ENCODE measurements at regions not wholly inside any gene's neighbourhood (a gene's known extent, or its start where the extent isn't known, plus 50 kb on each side); places are given as distances from the start of the nearest gene placed in this dataset.

- Histone ChIP-seq H3K36me3 (ENCODE audit: insufficient read depth, low read depth, low read length) (no peaks in the 10 kb centered on the region), H3K4me3 (ENCODE audit: low read length) (no peak overlapping the region), H3K27ac (ENCODE audit: low read length) (no peak overlapping the region), H3K9ac (ENCODE audit: low read depth, low read length) (no peak overlapping the region), H3K4me1 (ENCODE audit: insufficient read depth, low read length) (no peaks in the 10 kb centered on the region), H3K9me3 (ENCODE audit: insufficient read depth, low read depth, low read length) (no peaks in the 10 kb centered on the region), H3K27me3 (ENCODE audit: insufficient read depth, low read length) (no peaks in the 10 kb centered on the region)
Measured at GRCh38 chr9:81479573-81479972, 209.8 kb downstream of the TLE1 start.

- Histone ChIP-seq H3K36me3 (ENCODE audit: insufficient read depth, low read depth, low read length) (no peaks in the 10 kb centered on the region), H3K4me3 (ENCODE audit: low read length) (no peak overlapping the region), H3K9me3 (ENCODE audit: insufficient read depth, low read depth, low read length) (no peaks in the 10 kb centered on the region), H3K27me3 (ENCODE audit: insufficient read depth, low read length) (no peaks in the 10 kb centered on the region), H3K4me1 (ENCODE audit: insufficient read depth, low read length) (no peaks in the 10 kb centered on the region), H3K27ac (ENCODE audit: low read length) (no peak overlapping the region), H3K9ac (ENCODE audit: low read depth, low read length) (no peak overlapping the region)
Measured at GRCh38 chr9:81477669-81478068, 211.7 kb downstream of the TLE1 start.

DNA sequence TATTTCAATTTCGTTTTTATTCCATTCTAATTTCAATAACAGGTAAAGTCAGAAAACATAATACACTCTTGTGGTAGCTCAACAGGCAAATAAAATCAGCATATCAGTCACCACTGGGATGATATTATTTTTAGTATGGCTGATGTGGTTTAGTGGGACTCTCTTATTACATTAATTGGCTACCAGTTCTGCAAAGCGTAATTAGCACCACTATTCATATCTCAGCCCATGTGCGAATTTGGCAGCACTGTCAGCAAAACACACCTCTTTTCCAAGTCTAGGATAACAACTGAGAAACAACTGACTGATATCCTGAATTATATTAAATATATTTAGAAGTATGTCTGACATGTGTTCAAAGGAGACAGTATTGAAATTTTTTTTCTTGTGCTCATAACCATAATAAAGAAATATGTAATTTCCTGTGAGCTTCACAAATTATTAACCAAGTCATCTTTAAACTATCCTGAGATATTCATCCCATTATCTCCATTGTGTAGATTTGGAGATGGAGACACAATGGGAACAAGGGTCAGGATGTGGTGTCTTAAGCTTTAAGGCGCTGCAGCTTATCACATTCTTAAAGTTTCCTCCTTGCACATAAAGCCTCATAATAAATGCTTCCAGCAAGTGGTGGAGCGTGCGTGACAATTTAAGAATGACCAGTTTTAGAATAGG lies 212.4 kb downstream of the TLE1 start:
- Histone ChIP-seq H3K4me1 (ENCODE audit: insufficient read depth, low read length) (no peaks in the 10 kb centered on the region), H3K4me3 (ENCODE audit: low read length) (no peak overlapping the region), H3K9me3 (ENCODE audit: insufficient read depth, low read depth, low read length) (no peaks in the 10 kb centered on the region), H3K9ac (ENCODE audit: low read depth, low read length) (no peak overlapping the region), H3K36me3 (ENCODE audit: insufficient read depth, low read depth, low read length) (no peaks in the 10 kb centered on the region), H3K27me3 (ENCODE audit: insufficient read depth, low read length) (no peaks in the 10 kb centered on the region), H3K27ac (ENCODE audit: low read length) (no peak overlapping the region)

DNA sequence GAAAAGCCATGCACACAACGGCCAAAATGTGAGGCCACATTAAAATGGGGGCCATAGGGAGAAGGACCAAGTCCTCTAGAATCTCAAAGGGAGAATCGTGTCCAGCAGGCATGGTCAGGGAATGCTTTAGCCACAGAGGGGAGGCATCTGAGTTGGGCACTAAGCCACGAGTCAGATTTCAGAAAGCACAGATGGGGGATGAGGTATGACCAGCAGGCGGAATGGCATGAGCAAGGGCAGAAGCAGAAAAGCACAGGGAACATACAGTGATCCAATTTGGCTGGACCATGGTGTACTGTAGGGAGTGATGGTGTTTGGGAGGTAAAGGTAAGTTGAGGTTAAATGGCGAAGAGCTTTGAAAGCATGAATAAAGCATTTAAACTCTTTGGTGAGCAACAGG lies 214.6 kb downstream of the TLE1 start:
- H3K27me3 ChIP-seq (ENCODE audit: insufficient read depth, low read length) = no peaks in the 10 kb centered on the region
- no peaks in the 10 kb centered on the region for H3K9me3 ChIP-seq (ENCODE audit: insufficient read depth, low read depth, low read length)

GRCh38 chr9:81474125-81474524 lies 215.2 kb downstream of the TLE1 start:
- Histone ChIP-seq H3K9me3 (ENCODE audit: insufficient read depth, low read depth, low read length) (no peaks in the 10 kb centered on the region), H3K27me3 (ENCODE audit: insufficient read depth, low read length) (no peaks in the 10 kb centered on the region), H3K27ac (ENCODE audit: low read length) (no peak overlapping the region), H3K4me3 (ENCODE audit: low read length) (no peak overlapping the region), H3K36me3 (ENCODE audit: insufficient read depth, low read depth, low read length) (no peaks in the 10 kb centered on the region), H3K4me1 (ENCODE audit: insufficient read depth, low read length) (no peaks in the 10 kb centered on the region), H3K9ac (ENCODE audit: low read depth, low read length) (no peak overlapping the region)

More for the DNA sequence above, 214.6 kb downstream of the TLE1 start:
- no peaks in the 10 kb centered on the region for H3K4me1 ChIP-seq (ENCODE audit: insufficient read depth, low read length)
- H3K9ac ChIP-seq (ENCODE audit: low read depth, low read length) = no peak overlapping the region
- no peaks in the 10 kb centered on the region for H3K36me3 ChIP-seq (ENCODE audit: insufficient read depth, low read depth, low read length)
- no peak overlapping the region for H3K27ac ChIP-seq (ENCODE audit: low read length)
- no peak overlapping the region for H3K4me3 ChIP-seq (ENCODE audit: low read length)

- Histone ChIP-seq H3K36me3 (ENCODE audit: insufficient read depth, low read depth, low read length) (no peaks in the 10 kb centered on the region), H3K27me3 (ENCODE audit: insufficient read depth, low read length) (no peaks in the 10 kb centered on the region), H3K4me1 (ENCODE audit: insufficient read depth, low read length) (no peaks in the 10 kb centered on the region), H3K27ac (ENCODE audit: low read length) (no peak overlapping the region), H3K9me3 (ENCODE audit: insufficient read depth, low read depth, low read length) (no peaks in the 10 kb centered on the region), H3K4me3 (ENCODE audit: low read length) (no peak overlapping the region), H3K9ac (ENCODE audit: low read depth, low read length) (no peak overlapping the region)
Measured at GRCh38 chr9:81473708-81474107, 215.6 kb downstream of the TLE1 start.

- no peak overlapping the region for H3K27ac ChIP-seq (ENCODE audit: low read length)
- H3K9me3 ChIP-seq (ENCODE audit: insufficient read depth, low read depth, low read length) = no peaks in the 10 kb centered on the region
- no peaks in the 10 kb centered on the region for H3K4me1 ChIP-seq (ENCODE audit: insufficient read depth, low read length)
- H3K9ac ChIP-seq (ENCODE audit: low read depth, low read length) = no peak overlapping the region
- H3K27me3 ChIP-seq (ENCODE audit: insufficient read depth, low read length) = no peaks in the 10 kb centered on the region
- H3K4me3 ChIP-seq (ENCODE audit: low read length) = no peak overlapping the region
- H3K36me3 ChIP-seq (ENCODE audit: insufficient read depth, low read depth, low read length) = no peaks in the 10 kb centered on the region
Measured at GRCh38 chr9:81473206-81473605, 216.1 kb downstream of the TLE1 start.

GRCh38 chr9:81472701-81473100 lies 216.6 kb downstream of the TLE1 start:
- no peak overlapping the region for H3K9ac ChIP-seq (ENCODE audit: low read depth, low read length)
- H3K4me1 ChIP-seq (ENCODE audit: insufficient read depth, low read length) = no peaks in the 10 kb centered on the region
- H3K9me3 ChIP-seq (ENCODE audit: insufficient read depth, low read depth, low read length) = no peaks in the 10 kb centered on the region
- no peak overlapping the region for H3K27ac ChIP-seq (ENCODE audit: low read length)
- no peaks in the 10 kb centered on the region for H3K36me3 ChIP-seq (ENCODE audit: insufficient read depth, low read depth, low read length)
- H3K4me3 ChIP-seq (ENCODE audit: low read length) = no peak overlapping the region
- no peaks in the 10 kb centered on the region for H3K27me3 ChIP-seq (ENCODE audit: insufficient read depth, low read length)

DNA sequence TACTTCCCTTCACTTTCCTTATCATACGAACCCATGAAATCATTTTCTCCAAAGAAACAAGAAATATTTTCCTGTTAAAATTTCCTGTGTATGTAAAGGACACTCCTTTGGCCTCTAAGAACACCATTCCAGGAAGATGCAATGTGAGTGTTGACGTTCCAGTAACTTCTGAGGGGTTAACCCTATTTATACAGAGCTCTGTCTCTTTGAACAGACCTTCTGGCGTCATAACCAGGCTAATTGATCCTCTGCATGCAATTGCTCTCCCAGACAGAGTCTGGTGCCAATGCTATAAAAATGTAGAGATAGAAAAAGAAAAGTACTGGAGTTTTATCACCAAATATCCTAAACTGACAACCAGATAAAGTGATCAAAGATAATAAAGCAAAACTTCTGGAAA lies 218.5 kb downstream of the TLE1 start:
- H3K9me3 ChIP-seq (ENCODE audit: insufficient read depth, low read depth, low read length) = no peaks in the 10 kb centered on the region
- H3K4me3 ChIP-seq (ENCODE audit: low read length) = no peak overlapping the region
- no peak overlapping the region for H3K27ac ChIP-seq (ENCODE audit: low read length)
- no peaks in the 10 kb centered on the region for H3K4me1 ChIP-seq (ENCODE audit: insufficient read depth, low read length)
- H3K27me3 ChIP-seq (ENCODE audit: insufficient read depth, low read length) = no peaks in the 10 kb centered on the region
- H3K9ac ChIP-seq (ENCODE audit: low read depth, low read length) = no peak overlapping the region
- H3K36me3 ChIP-seq (ENCODE audit: insufficient read depth, low read depth, low read length) = no peaks in the 10 kb centered on the region

DNA sequence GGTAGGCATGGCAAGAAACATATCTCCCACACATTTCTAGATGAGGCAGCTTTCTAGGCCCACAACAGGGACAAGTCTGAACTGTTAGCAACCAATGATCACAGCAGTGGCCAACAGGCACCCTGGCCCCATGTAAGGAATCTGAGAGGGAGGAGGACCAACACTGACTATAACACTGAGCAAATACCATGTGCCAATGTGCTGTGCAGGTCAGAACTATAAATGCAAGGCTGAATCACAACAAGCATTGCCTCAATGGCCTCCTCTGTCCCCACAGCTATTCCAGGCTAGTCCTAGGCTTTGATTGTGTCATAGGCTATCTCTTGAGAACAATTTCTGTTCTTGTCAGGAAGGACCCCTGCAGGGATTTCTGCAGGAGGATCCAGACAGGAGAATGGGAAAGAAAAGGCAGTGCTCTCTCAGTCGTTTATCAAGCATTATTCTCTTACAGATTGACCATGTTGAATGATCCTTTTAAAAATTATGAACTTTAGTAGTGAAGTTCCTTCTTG lies 221.2 kb downstream of the TLE1 start:
- Histone ChIP-seq H3K4me3 (ENCODE audit: low read length) (no peak overlapping the region), H3K27me3 (ENCODE audit: insufficient read depth, low read length) (no peaks in the 10 kb centered on the region), H3K4me1 (ENCODE audit: insufficient read depth, low read length) (no peaks in the 10 kb centered on the region), H3K36me3 (ENCODE audit: insufficient read depth, low read depth, low read length) (no peaks in the 10 kb centered on the region), H3K9ac (ENCODE audit: low read depth, low read length) (no peak overlapping the region), H3K27ac (ENCODE audit: low read length) (no peak overlapping the region), H3K9me3 (ENCODE audit: insufficient read depth, low read depth, low read length) (no peaks in the 10 kb centered on the region; the same call in 1 of the 2 replicates)

GRCh38 chr9:81466981-81467380 lies 222.4 kb downstream of the TLE1 start:
- no peaks in the 10 kb centered on the region; the same call in 1 of the 2 replicates for H3K9me3 ChIP-seq (ENCODE audit: insufficient read depth, low read depth, low read length)
- H3K27me3 ChIP-seq (ENCODE audit: insufficient read depth, low read length) = no peaks in the 10 kb centered on the region
- no peak overlapping the region for H3K4me3 ChIP-seq (ENCODE audit: low read length)
- H3K9ac ChIP-seq (ENCODE audit: low read depth, low read length) = no peak overlapping the region
- no peaks in the 10 kb centered on the region for H3K4me1 ChIP-seq (ENCODE audit: insufficient read depth, low read length)
- no peaks in the 10 kb centered on the region for H3K36me3 ChIP-seq (ENCODE audit: insufficient read depth, low read depth, low read length)
- no peak overlapping the region for H3K27ac ChIP-seq (ENCODE audit: low read length)

DNA sequence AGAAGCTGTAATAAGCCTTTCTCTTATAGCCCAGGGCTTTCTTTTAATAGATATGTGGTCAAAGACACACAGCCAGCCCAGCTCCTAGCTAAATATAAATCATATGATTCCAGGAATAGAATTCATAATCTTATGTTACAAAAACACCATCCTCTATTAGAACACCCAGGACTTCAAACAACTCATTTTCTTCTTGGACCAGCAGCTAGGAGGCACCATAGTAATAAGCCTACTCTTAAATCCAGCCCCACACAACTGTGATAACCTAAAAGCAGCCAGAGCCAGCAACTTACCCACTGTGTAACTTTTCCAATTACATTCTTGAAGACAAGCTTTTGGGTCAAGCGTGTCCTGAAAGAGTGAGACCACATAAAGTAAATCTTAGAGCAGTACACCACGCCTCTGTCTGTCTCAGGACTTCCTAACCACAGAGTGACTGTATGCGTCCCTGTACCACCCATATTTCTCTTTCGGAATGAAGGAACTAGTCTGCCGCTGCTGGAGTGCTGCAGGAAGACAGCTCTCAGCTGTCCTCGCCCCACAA lies 223.8 kb downstream of the TLE1 start:
- H3K36me3 ChIP-seq (ENCODE audit: insufficient read depth, low read depth, low read length) = no peaks in the 10 kb centered on the region
- no peak overlapping the region for H3K27ac ChIP-seq (ENCODE audit: low read length)
- H3K27me3 ChIP-seq (ENCODE audit: insufficient read depth, low read length) = no peaks in the 10 kb centered on the region
- H3K4me3 ChIP-seq (ENCODE audit: low read length) = no peak overlapping the region
- no peak overlapping the region for H3K9ac ChIP-seq (ENCODE audit: low read depth, low read length)
- no peaks in the 10 kb centered on the region for H3K4me1 ChIP-seq (ENCODE audit: insufficient read depth, low read length)
- H3K9me3 ChIP-seq (ENCODE audit: insufficient read depth, low read depth, low read length) = no peaks in the 10 kb centered on the region; the same call in 1 of the 2 replicates

Data from iPS-20b (cell line).